AG04449 (cell line): ENCODE measurements at regions not wholly inside any gene's neighbourhood (a gene's known extent, or its start where the extent isn't known, plus 50 kb on each side); places are given as distances from the start of the nearest gene placed in this dataset.
"Not testable (repeated sequence)": the region's sequence is repeated elsewhere in the genome, so short reads cannot be mapped to it uniquely, and the experiment has no call there.

ENCODE experiments used
- CTCF ChIA-PET: fragments of 350-600 bp; formaldehyde crosslinking; extraction: SDS; loops from one replicate; lab custom pipeline; 2021; ENCODE audit warnings: antibody characterized with exemption; lab: Yijun Ruan, JAX
- POLR2A ChIA-PET: fragments of 400-600, 350-600 bp; formaldehyde crosslinking; extraction: SDS; loops from one replicate; lab custom pipeline; 2020; ENCODE audit warnings: antibody characterized with exemption, inconsistent platforms; lab: Yijun Ruan, JAX
- DNase-seq: peaks from one replicate; pipeline ENCODE4 v3.0.0-alpha.2; 2010; ENCODE audit warnings: low read depth, low spot score
- H3K4me3 ChIP-seq: 2 replicates; pipeline ENCODE4 v1.5.1; 2011; ENCODE audit warnings: low read depth, mild to moderate bottlenecking, control low read depth, low read length
- TF ChIP-seq, protein P1 (sequence below): IDR thresholded peaks from one replicate; pipeline ENCODE4 v1.5.1; 2011; ENCODE audit warnings: mild to moderate bottlenecking, moderate library complexity, low read length, control low read depth, inconsistent platforms; ENCODE audit not compliant: insufficient read depth; ENCODE audit errors: missing control alignments

DNA sequence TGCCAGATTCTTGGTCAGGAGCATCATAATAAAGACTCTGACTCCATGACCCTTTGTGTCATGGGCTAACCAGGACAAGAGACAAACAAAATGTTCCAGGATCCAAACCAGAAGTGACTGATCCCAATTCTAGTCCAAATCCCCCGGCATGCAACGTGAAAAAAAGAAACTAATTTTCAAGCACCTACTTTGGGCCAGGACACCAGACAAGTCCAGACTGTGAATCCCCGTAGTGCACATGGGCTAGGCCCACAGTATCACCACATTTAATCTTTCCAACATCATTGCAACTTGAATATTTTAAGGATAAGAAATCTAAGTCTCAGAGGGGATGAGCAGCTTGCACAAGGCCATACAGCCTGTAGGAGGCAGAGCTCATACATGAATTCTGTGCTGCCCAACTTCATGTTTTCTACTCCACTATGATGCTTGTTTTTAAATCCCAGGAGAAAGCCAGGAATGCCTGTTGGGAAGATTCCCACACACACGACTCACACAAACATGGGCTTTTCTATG is 365.7 kb downstream of the NPIPA8 start:
- POLR2A ChIA-PET: no interaction called here
- CTCF ChIA-PET: no interaction called here
- TF ChIP-seq, protein P1, sequence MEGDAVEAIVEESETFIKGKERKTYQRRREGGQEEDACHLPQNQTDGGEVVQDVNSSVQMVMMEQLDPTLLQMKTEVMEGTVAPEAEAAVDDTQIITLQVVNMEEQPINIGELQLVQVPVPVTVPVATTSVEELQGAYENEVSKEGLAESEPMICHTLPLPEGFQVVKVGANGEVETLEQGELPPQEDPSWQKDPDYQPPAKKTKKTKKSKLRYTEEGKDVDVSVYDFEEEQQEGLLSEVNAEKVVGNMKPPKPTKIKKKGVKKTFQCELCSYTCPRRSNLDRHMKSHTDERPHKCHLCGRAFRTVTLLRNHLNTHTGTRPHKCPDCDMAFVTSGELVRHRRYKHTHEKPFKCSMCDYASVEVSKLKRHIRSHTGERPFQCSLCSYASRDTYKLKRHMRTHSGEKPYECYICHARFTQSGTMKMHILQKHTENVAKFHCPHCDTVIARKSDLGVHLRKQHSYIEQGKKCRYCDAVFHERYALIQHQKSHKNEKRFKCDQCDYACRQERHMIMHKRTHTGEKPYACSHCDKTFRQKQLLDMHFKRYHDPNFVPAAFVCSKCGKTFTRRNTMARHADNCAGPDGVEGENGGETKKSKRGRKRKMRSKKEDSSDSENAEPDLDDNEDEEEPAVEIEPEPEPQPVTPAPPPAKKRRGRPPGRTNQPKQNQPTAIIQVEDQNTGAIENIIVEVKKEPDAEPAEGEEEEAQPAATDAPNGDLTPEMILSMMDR: no peak
- no peak for DNase-seq
- no peak overlapping the region for H3K4me3 ChIP-seq

DNA sequence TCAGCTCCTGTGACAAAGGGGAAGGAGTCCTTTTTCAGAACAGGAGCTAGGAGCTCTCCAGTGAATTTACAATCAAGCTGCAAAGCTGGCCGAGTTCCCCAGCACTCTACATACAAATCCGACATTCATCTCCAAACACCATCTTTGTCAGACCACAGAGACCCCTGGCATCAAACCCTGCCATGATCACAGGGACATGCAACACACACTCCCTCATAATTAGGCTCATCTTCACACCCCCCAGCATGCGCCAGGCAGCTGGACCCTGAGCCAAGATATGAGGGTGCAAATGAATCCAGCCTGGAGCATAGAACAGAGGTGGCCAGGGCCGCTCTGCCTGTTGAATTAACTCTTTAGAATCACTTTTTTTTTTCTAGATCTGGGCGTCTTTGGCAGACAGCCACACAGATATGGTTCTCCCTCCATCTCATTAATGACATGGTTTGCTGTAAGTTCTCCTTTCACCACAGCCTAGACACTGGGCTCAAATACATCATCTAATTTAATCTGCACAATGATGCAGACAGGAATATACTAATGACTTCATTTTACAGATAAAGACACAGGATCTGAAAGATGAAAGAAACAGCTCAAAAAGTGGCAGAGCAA is 366.3 kb downstream of the NPIPA8 start:
- ChIA-PET POLR2A (no interaction called here), CTCF (interaction anchor here (0.6 kb wide), 1 partner anchor 967 kb away, joined by 3 read pairs; no protein-coding TSS in a partner anchor)
- DNase-seq: no peak
- H3K4me3 ChIP-seq: no peak overlapping the region
- TF ChIP-seq, protein P1: no peak

DNA sequence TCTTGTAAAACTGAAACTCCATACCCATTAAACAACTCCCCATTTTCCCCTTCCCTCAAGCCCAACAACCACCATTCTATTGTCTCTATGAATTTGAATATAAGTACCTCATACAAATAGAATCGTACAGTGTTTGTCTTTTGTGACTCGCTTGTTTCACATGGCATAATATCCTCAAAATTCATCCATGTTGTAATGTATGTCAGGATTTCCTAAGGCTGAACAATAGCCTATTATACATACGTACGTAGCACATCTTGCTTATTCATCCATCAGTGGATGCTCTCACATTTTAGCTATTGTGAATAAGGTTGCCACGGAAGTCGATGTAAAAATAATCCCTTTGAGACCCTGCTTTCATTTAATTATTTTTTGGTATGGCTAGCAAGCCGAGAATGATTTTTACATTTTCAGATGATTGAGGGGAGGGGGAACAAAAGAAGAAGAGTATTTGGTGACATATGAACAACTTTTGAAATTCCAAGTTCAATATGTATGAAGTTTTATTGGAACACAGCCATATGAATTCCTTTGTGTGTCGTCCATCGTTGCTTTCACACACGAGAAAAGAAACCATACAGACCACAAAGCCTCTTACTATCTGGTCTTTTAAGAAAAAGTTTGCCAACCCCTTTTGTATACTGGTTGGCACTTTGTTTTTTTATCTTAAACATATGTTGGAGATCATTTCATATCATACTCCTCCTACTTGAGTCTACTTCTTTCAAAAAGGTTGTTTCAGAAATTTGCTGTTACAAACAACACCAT is 371.2 kb downstream of the NPIPA8 start:
- POLR2A ChIA-PET: no interaction called here
- no peak overlapping the region for H3K4me3 ChIP-seq
- CTCF ChIA-PET: no interaction called here
- no peak for DNase-seq
- TF ChIP-seq, protein P1: no peak

DNA sequence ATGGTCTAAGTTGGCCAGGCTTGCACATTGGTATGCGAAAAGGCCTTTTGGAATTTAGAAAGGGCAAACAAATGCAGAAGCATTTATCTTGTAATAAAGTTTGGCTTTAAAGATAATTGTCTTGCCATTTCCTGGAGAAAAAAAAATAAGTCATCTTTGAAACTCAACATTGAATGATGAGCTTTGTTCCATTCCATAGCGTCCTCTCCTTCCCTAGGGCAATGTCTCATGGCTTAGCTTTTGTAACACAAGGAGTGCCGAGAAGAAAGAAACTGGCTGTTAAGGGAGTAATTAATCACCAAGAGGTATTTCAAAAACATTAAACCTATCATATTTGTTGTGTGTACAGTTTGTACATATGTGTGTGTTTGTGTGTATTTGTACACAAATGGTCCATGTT is 372.3 kb downstream of the NPIPA8 start:
- CTCF ChIA-PET: no interaction called here
- TF ChIP-seq, protein P1: no peak
- POLR2A ChIA-PET: no interaction called here
- no peak overlapping the region for H3K4me3 ChIP-seq
- no peak for DNase-seq

DNA sequence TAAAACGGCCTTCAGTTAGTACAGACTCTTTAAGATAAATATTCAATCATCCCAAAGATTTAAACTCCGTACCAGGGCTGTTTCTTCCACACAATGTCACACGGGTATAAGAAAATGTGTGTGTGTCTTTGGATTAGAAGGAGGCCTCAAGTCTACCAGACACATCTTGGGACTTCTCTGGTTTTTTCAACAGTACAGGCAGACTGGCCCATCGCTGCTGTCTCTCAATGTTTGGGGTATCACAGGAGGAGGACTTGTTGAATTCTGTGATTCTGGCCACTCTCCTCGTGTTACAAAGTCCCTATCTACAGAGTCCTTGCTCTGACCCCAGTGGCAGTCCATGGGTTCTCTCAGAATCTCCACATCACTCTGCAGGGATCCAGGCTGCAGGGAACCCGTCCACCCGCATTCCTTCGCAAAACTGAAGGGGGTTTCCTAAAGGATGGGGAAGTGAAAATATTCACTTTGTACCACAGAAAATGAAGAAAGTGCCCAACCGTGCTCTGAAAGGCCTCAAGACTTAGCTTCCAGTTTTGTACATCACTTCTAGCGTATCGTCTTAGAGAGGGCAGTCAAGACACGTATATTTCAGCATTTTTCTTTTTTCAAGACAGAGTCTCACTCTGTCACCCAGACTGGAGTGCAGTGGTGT is 373.2 kb downstream of the NPIPA8 start:
- ChIA-PET CTCF (no interaction called here), POLR2A (no interaction called here)
- TF ChIP-seq, protein P1: no peak
- no peak for DNase-seq
- no peak overlapping the region for H3K4me3 ChIP-seq

DNA sequence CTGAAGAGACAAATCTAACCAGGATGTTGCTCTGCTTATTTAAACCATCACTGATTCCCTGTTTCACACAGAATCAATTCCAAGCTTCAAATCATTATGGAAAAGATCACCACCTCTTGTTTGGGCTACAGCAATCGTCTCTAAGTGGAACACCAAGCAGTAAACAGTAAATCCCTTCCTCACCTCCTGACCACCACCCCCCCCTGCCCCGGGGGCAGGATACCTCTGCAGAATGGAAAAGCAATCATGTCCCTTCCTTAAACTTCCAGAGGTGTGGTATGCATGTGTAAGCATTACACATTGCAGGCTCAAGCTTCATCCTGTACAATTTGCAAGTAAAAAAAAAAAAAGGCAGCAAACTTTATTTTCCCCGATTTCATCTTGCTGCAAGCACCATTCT is 373.8 kb downstream of the NPIPA8 start:
- H3K4me3 ChIP-seq: no peak overlapping the region
- POLR2A ChIA-PET: no interaction called here

DNA sequence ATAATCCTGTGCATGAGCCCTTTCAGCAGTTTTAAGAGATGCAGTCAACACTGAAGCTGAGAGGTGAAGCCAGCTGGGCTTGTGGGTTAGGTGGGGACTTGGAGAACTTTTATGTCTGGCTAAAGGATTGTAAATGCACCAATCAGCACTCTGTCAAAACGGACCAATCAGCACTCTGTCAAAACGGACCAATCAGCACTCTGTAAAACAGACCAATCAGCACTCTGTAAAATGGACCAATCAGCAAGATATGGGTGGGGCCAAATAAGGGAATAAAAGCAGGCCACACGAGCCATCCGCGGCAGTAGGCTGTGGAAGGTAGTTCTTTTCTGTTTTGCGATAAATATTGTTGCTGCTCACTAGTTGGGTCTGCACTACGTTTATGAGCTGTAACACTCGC is 374.7 kb downstream of the NPIPA8 start:
- CTCF ChIA-PET, POLR2A ChIA-PET, H3K4me3 ChIP-seq, DNase-seq: not testable (repeated sequence)

More for the DNA sequence above, 373.8 kb downstream of the NPIPA8 start:
- no peak for DNase-seq
- CTCF ChIA-PET: no interaction called here
- TF ChIP-seq, protein P1: no peak
